HUES48 (cell line): ENCODE measurements at regions not wholly inside any gene's neighbourhood (a gene's known extent, or its start where the extent isn't known, plus 50 kb on each side); places are given as distances from the start of the nearest gene placed in this dataset.

Experiments
- H3K27ac ChIP-seq: one replicate; pipeline ENCODE4 v1.7.0; 2013; ENCODE audit warnings: low read depth, low read length, inconsistent platforms
- H3K27me3 ChIP-seq: 2 replicates; pipeline ENCODE4 v1.6.1; 2013; ENCODE audit warnings: mild to moderate bottlenecking, low read length; ENCODE audit not compliant: control insufficient read depth, insufficient read depth
- H3K36me3 ChIP-seq: 2 replicates; pipeline ENCODE4 v1.6.1; 2013; ENCODE audit warnings: low read length; ENCODE audit not compliant: control insufficient read depth, insufficient read depth
- H3K4me1 ChIP-seq: 2 replicates; pipeline ENCODE4 v1.6.1; 2013; ENCODE audit warnings: mild to moderate bottlenecking, low read length; ENCODE audit not compliant: control insufficient read depth, insufficient read depth
- H3K4me3 ChIP-seq: 2 replicates; pipeline ENCODE4 v1.5.1; 2013; ENCODE audit warnings: mild to moderate bottlenecking, low read depth, low read length
- H3K9ac ChIP-seq: 2 replicates; pipeline ENCODE4 v1.6.1; 2013; ENCODE audit warnings: mild to moderate bottlenecking, low read depth, low read length, moderate library complexity
- H3K9me3 ChIP-seq: 2 replicates; pipeline ENCODE4 v1.6.1; 2013; ENCODE audit warnings: low read length; ENCODE audit not compliant: control insufficient read depth, insufficient read depth

- no peak overlapping the region for H3K9ac ChIP-seq
- no peak overlapping the region for H3K27ac ChIP-seq
- H3K4me1 ChIP-seq: peaks cover 12% of the 10 kb centered on the region
- no peak overlapping the region for H3K4me3 ChIP-seq
- peaks cover 23% of the 10 kb centered on the region for H3K27me3 ChIP-seq
- no peaks in the 10 kb centered on the region for H3K36me3 ChIP-seq
- peaks cover 6% of the 10 kb centered on the region for H3K9me3 ChIP-seq
Measured at GRCh38 chr7:128189231-128189930, 51.7 kb upstream of the LEP start.

GRCh38 chr7:128190051-128190647 is 50.9 kb upstream of the LEP start:
- peaks cover 12% of the 10 kb centered on the region for H3K9me3 ChIP-seq
- H3K9ac ChIP-seq: no peak overlapping the region
- H3K36me3 ChIP-seq: no peaks in the 10 kb centered on the region
- H3K4me1 ChIP-seq: peaks cover 12% of the 10 kb centered on the region
- H3K27ac ChIP-seq: no peak overlapping the region
- H3K27me3 ChIP-seq: peaks cover 23% of the 10 kb centered on the region
- no peak overlapping the region for H3K4me3 ChIP-seq

- H3K9me3 ChIP-seq: peaks cover 12% of the 10 kb centered on the region
- no peak overlapping the region for H3K27ac ChIP-seq
- H3K4me3 ChIP-seq: no peak overlapping the region
- no peaks in the 10 kb centered on the region for H3K36me3 ChIP-seq
- H3K4me1 ChIP-seq: peaks cover 12% of the 10 kb centered on the region
- peaks cover 23% of the 10 kb centered on the region for H3K27me3 ChIP-seq
- H3K9ac ChIP-seq: no peak overlapping the region
Measured at GRCh38 chr7:128191136-128191844, 49.8 kb upstream of the LEP start.
